ENCODE measurements at regions not wholly inside any gene's neighbourhood (a gene's known extent, or its start where the extent isn't known, plus 50 kb on each side); places are given as distances from the start of the nearest gene placed in this dataset.
A peak's percentile ranks its signal among the peaks of the same experiment; 100 is the strongest.

- Histone ChIP-seq H2BK120ac (ENCODE audit: insufficient read depth, low read length, poor library complexity) (no peak overlapping the region), H3K18ac (ENCODE audit: low read length) (no peak overlapping the region), H3K23ac (ENCODE audit: low read length) (no peak overlapping the region), H3K36me3 (ENCODE audit: control insufficient read depth in 1 of 2, insufficient read depth in 2 of 2, low read length in 2 of 2) (no peaks in the 10 kb centered on the region), H3K27ac (ENCODE audit: low read depth, low read length) (peak overlapping the region; percentile 82), H3K4me2 (ENCODE audit: low read length) (no peak overlapping the region), H4K8ac (ENCODE audit: low read depth, low read length) (no peak overlapping the region), H2AK5ac (ENCODE audit: low read length) (no peak overlapping the region), H3K4me3 (ENCODE audit: low read depth, low read length) (no peak overlapping the region), H3K9me3 (ENCODE audit: insufficient read depth, low read depth, low read length) (peaks cover 2% of the 10 kb centered on the region), H2BK5ac (ENCODE audit: low read depth, low read length, poor library complexity) (no peak overlapping the region), H3K79me2 (ENCODE audit: control insufficient read depth, insufficient read depth, low read length, poor library complexity) (no peaks in the 10 kb centered on the region), H4K12ac (ENCODE audit: low read depth, low read length) (no peak overlapping the region), H3K27me3 (ENCODE audit: insufficient read depth, low read length) (no peaks in the 10 kb centered on the region), H3K4ac (ENCODE audit: low read depth, low read length) (no peak overlapping the region), H2AFZ (ENCODE audit: insufficient read depth, low read length, poor library complexity) (no peak overlapping the region), H3K14ac (ENCODE audit: low read length) (no peak overlapping the region), H2BK12ac (ENCODE audit: low read length) (no peak overlapping the region), H3K9ac (ENCODE audit: low read length) (no peak overlapping the region), H3K79me1 (ENCODE audit: low read length) (peaks cover 4% of the 10 kb centered on the region), H4K91ac (ENCODE audit: low read depth, low read length) (no peak overlapping the region), H3K4me1 (ENCODE audit: control insufficient read depth in 1 of 2, insufficient read depth in 2 of 2, low read length in 2 of 2) (peaks cover 14% of the 10 kb centered on the region in 2 experiments)
- no peak for DNase-seq
- WGBS (ENCODE audit: extremely low coverage, insufficient coverage, insufficient read length), result no CpG with 5 or more reads among the region's 7 CpGs
Measured at GRCh38 chr17:13777003-13777402, 175.3 kb upstream of the HS3ST3A1 start.

- Histone ChIP-seq H3K4me3 (ENCODE audit: low read depth, low read length) (no peak overlapping the region), H3K4me1 (ENCODE audit: control insufficient read depth in 1 of 2, insufficient read depth in 2 of 2, low read length in 2 of 2) (peaks cover 0 to 2% of the 10 kb centered on the region in 2 experiments), H2BK120ac (ENCODE audit: insufficient read depth, low read length, poor library complexity) (no peak overlapping the region), H3K9me3 (ENCODE audit: insufficient read depth, low read depth, low read length) (no peaks in the 10 kb centered on the region), H2AK5ac (ENCODE audit: low read length) (no peak overlapping the region), H3K27me3 (ENCODE audit: insufficient read depth, low read length) (no peaks in the 10 kb centered on the region), H3K23ac (ENCODE audit: low read length) (no peak overlapping the region), H3K4ac (ENCODE audit: low read depth, low read length) (no peak overlapping the region), H3K14ac (ENCODE audit: low read length) (no peak overlapping the region), H3K79me2 (ENCODE audit: control insufficient read depth, insufficient read depth, low read length, poor library complexity) (no peaks in the 10 kb centered on the region), H4K91ac (ENCODE audit: low read depth, low read length) (no peak overlapping the region), H4K8ac (ENCODE audit: low read depth, low read length) (no peak overlapping the region), H3K27ac (ENCODE audit: low read depth, low read length) (no peak overlapping the region), H3K18ac (ENCODE audit: low read length) (no peak overlapping the region), H3K79me1 (ENCODE audit: low read length) (no peaks in the 10 kb centered on the region), H3K36me3 (ENCODE audit: control insufficient read depth in 1 of 2, insufficient read depth in 2 of 2, low read length in 2 of 2) (no peaks in the 10 kb centered on the region), H2AFZ (ENCODE audit: insufficient read depth, low read length, poor library complexity) (no peak overlapping the region), H2BK5ac (ENCODE audit: low read depth, low read length, poor library complexity) (no peak overlapping the region), H3K4me2 (ENCODE audit: low read length) (no peak overlapping the region), H2BK12ac (ENCODE audit: low read length) (no peak overlapping the region), H3K9ac (ENCODE audit: low read length) (no peak overlapping the region), H4K12ac (ENCODE audit: low read depth, low read length) (no peak overlapping the region)
- no peak for DNase-seq
- WGBS (ENCODE audit: extremely low coverage, insufficient coverage, insufficient read length), result 100% methylated on average over 2 of the region's 7 CpGs
Measured at GRCh38 chr17:13784434-13785095, 182.8 kb upstream of the HS3ST3A1 start.

GRCh38 chr17:13785981-13786598 is 184.4 kb upstream of the HS3ST3A1 start:
- Histone ChIP-seq H4K8ac (ENCODE audit: low read depth, low read length) (no peak overlapping the region), H3K4me1 (ENCODE audit: control insufficient read depth in 1 of 2, insufficient read depth in 2 of 2, low read length in 2 of 2) (peaks cover 0 to 2% of the 10 kb centered on the region in 2 experiments), H3K36me3 (ENCODE audit: control insufficient read depth in 1 of 2, insufficient read depth in 2 of 2, low read length in 2 of 2) (no peaks in the 10 kb centered on the region), H3K79me2 (ENCODE audit: control insufficient read depth, insufficient read depth, low read length, poor library complexity) (no peaks in the 10 kb centered on the region), H3K79me1 (ENCODE audit: low read length) (no peaks in the 10 kb centered on the region), H4K91ac (ENCODE audit: low read depth, low read length) (peak overlapping the region; percentile 28), H2BK12ac (ENCODE audit: low read length) (no peak overlapping the region), H3K23ac (ENCODE audit: low read length) (no peak overlapping the region), H3K4me3 (ENCODE audit: low read depth, low read length) (no peak overlapping the region), H3K9me3 (ENCODE audit: insufficient read depth, low read depth, low read length) (no peaks in the 10 kb centered on the region), H2BK5ac (ENCODE audit: low read depth, low read length, poor library complexity) (no peak overlapping the region), H2AK5ac (ENCODE audit: low read length) (no peak overlapping the region), H3K4me2 (ENCODE audit: low read length) (no peak overlapping the region), H2BK120ac (ENCODE audit: insufficient read depth, low read length, poor library complexity) (peak overlapping the region; percentile 17), H3K27ac (ENCODE audit: low read depth, low read length) (no peak overlapping the region), H3K9ac (ENCODE audit: low read length) (no peak overlapping the region), H3K27me3 (ENCODE audit: insufficient read depth, low read length) (no peaks in the 10 kb centered on the region), H2AFZ (ENCODE audit: insufficient read depth, low read length, poor library complexity) (no peak overlapping the region), H3K4ac (ENCODE audit: low read depth, low read length) (no peak overlapping the region), H3K14ac (ENCODE audit: low read length) (no peak overlapping the region), H3K18ac (ENCODE audit: low read length) (no peak overlapping the region), H4K12ac (ENCODE audit: low read depth, low read length) (no peak overlapping the region)
- no peak for DNase-seq
- no CpG with 5 or more reads among the region's 9 CpGs for WGBS (ENCODE audit: extremely low coverage, insufficient coverage, insufficient read length)

GRCh38 chr17:13787636-13788035 is 185.9 kb upstream of the HS3ST3A1 start:
- no peak overlapping the region for H4K12ac ChIP-seq (ENCODE audit: low read depth, low read length)
- DNase-seq, result no peak
- no peak overlapping the region for H4K8ac ChIP-seq (ENCODE audit: low read depth, low read length)
- H3K4ac ChIP-seq (ENCODE audit: low read depth, low read length), result no peak overlapping the region
- H3K27me3 ChIP-seq (ENCODE audit: insufficient read depth, low read length), result no peaks in the 10 kb centered on the region
- H2AFZ ChIP-seq (ENCODE audit: insufficient read depth, low read length, poor library complexity), result no peak overlapping the region
- H3K9me3 ChIP-seq (ENCODE audit: insufficient read depth, low read depth, low read length), result no peaks in the 10 kb centered on the region
- H3K4me2 ChIP-seq (ENCODE audit: low read length), result no peak overlapping the region
- H3K4me1 ChIP-seq (ENCODE audit: control insufficient read depth in 1 of 2, insufficient read depth in 2 of 2, low read length in 2 of 2), result peaks cover 0 to 2% of the 10 kb centered on the region in 2 experiments
- H2BK120ac ChIP-seq (ENCODE audit: insufficient read depth, low read length, poor library complexity), result no peak overlapping the region
- no peaks in the 10 kb centered on the region for H3K79me1 ChIP-seq (ENCODE audit: low read length)
- no peak overlapping the region for H2BK5ac ChIP-seq (ENCODE audit: low read depth, low read length, poor library complexity)
- H2AK5ac ChIP-seq (ENCODE audit: low read length), result no peak overlapping the region
- no peak overlapping the region for H3K23ac ChIP-seq (ENCODE audit: low read length)
- no peaks in the 10 kb centered on the region for H3K79me2 ChIP-seq (ENCODE audit: control insufficient read depth, insufficient read depth, low read length, poor library complexity)
- no CpG with 5 or more reads among the region's 4 CpGs for WGBS (ENCODE audit: extremely low coverage, insufficient coverage, insufficient read length)
- H2BK12ac ChIP-seq (ENCODE audit: low read length), result no peak overlapping the region
- H3K4me3 ChIP-seq (ENCODE audit: low read depth, low read length), result no peak overlapping the region
- H3K36me3 ChIP-seq (ENCODE audit: control insufficient read depth in 1 of 2, insufficient read depth in 2 of 2, low read length in 2 of 2), result no peaks in the 10 kb centered on the region
- H3K27ac ChIP-seq (ENCODE audit: low read depth, low read length), result no peak overlapping the region
- no peak overlapping the region for H4K91ac ChIP-seq (ENCODE audit: low read depth, low read length)
- H3K18ac ChIP-seq (ENCODE audit: low read length), result no peak overlapping the region
- no peak overlapping the region for H3K9ac ChIP-seq (ENCODE audit: low read length)
- no peak overlapping the region for H3K14ac ChIP-seq (ENCODE audit: low read length)

Measured in trophoblast cell (in vitro differentiated cells and primary cell).